NCI-H524 (cell line): ENCODE measurements at regions not wholly inside any gene's neighbourhood (a gene's known extent, or its start where the extent isn't known, plus 50 kb on each side); places are given as distances from the start of the nearest gene placed in this dataset.
A peak's percentile ranks its signal among the peaks of the same experiment; 100 is the strongest.

Experiments used
- DNase-seq, 2 experiments: peaks; one replicate each; lab custom pipeline; 2025; lab: John Stamatoyannopoulos, UW

DNA sequence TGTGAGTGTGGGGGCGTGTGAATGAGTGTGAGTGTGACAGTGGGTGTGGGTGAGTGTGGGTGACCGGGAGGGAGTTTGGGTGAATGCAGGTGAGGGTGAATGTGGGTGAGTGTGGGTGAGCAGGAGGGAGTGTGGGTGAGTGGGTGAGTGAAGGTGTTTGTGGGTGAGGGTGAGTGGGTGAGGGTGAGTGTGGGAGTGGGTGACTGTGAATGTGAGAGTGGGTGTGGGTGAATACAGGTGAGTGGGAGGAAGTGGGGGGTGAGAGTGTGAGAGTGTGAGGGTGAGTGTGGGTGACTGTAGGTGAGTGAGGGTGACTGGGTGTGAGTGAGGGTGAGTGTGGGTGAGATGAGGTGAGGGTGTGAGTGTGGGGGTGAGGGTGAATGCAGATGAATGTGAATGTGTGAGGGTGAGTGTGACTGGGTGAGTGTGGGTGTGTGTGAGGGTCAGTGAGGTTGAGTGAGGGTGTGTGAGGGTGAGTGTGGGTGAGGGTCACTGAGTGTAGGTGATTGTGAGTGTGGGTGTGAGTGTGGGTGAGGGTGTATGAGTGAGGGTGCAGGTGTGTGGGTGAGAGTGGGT is 1677.3 kb upstream of the TENM3 start:
- DNase-seq: no peak

DNA sequence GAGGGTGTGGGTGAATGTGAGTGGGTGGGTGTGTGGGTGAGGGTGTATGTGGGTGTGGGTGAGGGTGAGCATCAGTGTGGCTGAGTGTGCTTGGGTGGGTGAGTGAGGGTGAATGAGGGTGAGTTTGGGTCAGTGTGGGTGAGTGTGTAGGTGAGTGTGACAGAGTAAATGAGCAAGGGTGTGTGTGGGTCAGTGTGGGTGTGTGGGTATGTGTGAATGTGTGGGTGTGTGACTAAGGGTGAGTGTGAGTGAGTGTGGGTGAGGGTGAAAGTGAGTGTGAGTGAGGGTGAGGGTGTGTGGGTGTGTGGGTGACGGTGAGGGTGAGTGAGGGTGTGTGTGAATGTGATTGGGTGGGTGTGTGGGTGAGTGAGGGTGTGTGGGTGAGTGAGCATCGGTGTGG is 1676.7 kb upstream of the TENM3 start:
- no peak for DNase-seq

DNA sequence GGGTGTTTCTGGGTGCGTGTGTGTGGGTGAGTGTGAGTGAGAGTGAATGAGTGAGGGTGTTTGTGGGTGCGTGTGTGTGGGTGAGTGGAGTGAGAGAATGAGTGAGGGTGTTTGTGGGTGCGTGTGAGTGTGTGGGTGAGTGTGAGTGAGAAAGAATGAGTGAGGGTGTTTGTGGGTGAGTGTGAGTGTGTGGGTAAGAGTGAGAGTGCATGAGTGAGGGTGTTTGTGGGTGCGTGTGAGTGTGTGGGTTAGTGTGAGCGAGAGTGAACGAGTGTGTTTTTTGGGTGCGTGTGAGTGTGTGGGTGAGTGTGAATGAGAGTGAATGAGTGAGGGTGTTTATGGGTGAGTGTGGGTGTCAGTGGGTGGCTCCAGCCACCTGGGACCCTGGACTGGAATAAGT is 1676.1 kb upstream of the TENM3 start:
- DNase-seq: no peak

DNA sequence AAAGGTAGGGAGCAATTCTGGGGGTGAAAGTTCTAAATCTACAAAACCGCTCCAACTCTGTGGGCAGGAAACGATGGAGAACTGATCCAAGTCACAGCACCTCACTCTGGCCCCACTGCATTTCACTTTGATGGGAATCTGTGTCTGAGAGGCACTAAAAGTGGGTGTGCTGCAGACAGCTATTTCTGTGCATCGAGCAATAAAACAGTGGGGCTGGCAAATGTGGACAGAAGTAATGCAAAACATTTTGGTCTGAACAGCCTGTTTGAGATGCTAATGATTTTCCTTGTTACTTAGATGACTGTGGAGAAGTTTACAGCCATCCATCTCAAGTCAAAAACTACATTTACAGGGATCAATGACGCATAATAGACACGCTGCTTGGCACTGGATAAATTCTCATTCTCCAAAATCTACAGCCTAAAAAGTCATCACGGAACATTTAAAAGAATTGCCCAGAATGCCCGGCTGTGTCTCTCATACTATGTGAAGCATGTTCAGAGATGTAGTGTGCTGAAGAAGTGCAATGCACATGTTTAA is 1671.6 kb upstream of the TENM3 start:
- no peak for DNase-seq

DNA sequence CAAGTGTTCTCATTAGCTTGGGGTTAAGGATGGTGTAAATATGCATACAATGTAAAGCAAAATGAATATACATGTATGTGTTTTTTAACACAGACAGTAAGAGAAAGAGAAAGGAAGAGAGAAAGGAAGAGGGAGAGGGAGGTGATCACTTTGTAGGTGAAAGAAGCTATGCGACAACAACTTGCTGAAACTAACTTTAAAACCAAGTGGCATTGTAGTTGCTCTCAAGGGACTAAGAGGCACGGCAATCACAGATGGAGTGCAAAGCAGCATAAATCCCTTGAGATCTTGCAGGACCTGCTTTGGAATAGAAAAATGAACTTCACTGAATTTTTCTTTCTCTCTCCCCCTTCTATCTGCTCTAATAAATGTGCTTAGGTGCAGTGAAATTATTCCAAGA is 1665.0 kb upstream of the TENM3 start:
- DNase-seq: peak in 1 of 2 experiments; percentile 21

DNA sequence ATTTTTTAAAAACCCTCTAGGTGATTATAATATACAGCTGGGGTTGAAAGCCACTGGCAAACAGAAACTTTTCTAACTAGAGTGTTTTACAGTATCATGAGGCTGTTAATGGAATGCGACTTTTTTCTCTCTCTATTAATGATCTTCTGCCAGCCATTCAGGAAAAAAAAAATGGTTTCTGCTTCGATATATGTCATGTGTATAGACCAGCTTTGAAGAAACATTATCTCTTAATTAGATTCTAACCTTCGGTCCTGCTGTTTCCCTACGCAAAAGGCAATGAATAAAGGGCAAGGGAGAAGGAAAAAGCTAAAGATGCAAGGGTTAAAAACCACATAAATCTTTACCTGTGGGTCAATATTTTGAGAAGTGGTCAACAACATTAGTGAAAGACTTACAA is 1662.1 kb upstream of the TENM3 start:
- no peak for DNase-seq

DNA sequence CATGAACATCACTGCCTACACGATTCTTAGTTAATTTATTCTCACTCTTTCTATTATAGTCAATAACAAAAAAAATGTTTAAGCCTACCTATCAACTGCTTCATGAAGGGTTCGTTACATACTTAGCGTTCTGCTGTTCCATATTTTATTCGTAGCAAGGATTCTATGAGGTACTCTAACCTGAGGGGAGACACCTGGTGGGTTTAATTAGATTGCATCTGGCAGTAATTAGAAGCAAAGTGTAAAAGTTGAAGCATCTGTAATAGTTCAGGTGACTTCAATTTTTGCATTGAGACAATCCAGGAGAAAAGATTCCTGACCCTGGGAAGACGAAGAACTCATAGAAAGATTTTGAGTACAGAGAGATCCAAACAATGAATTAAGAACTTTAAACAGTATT is 1655.8 kb upstream of the TENM3 start:
- DNase-seq: peak in 1 of 2 experiments; percentile 9

DNA sequence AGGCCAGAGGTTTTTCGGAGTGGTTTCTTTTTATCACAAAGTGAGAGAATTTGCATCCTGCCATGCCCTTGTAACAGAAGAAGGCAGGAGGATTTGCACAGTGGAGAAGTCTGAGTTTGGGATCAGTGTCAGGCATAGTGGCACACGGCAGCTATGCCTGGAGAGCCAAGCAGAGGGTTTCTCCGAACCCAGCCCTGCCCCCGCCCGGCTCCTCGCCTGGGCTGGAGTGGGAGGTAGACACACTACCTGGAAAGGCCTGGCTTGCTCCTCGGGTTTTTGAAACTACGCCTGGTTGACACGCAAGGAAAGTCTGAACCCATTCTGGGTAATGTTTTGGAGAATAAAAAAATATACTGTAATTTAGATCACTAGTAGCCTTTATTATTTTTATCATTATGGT is 1653.6 kb upstream of the TENM3 start:
- no peak for DNase-seq

DNA sequence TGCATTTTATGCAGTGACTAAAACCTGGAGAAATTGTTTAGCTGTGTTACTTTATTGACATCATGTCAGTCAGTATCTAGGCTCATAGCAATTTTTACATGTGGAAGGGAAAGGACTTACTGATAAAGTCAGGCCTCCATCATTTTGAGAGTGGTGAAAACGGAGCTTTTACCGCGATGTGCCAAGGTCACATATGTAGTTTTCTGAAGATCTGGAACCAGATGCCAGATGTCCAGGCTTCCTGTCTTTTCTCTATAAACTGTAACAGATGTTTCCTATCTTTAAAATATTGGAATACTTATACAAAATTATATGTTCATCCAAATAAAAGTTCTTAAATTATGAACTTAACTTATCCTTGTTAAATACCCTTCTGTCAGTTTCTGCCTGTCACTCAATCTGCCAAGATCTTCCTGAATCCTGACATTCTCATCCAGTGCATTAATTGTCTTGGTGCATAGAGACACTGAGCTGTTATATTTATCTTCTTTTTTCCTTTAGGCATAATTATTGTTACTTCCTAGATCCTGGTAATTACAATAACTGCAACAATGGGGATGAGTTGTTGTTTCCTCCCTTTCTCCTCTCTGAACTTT is 1646.2 kb upstream of the TENM3 start:
- peak in 1 of 2 experiments; percentile 4 for DNase-seq

DNA sequence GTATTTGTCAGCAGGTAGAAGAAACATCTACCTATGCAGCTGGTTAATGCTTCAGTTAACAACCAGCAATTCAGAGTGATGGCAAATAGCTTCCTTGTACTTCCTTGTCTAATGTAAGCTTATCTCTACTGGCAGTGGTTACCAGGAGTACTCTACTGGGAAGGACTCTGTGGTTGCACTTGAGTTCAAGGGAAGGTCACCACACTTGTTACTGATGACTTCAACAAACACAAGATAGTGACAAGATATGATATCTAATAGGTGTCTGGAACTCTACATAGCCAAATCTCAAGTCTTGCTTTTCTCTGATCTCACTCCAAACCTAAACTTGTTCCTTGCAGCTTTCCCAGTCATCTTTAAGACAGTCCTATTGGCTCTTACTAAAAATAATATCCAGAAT is 1644.9 kb upstream of the TENM3 start:
- DNase-seq: no peak

DNA sequence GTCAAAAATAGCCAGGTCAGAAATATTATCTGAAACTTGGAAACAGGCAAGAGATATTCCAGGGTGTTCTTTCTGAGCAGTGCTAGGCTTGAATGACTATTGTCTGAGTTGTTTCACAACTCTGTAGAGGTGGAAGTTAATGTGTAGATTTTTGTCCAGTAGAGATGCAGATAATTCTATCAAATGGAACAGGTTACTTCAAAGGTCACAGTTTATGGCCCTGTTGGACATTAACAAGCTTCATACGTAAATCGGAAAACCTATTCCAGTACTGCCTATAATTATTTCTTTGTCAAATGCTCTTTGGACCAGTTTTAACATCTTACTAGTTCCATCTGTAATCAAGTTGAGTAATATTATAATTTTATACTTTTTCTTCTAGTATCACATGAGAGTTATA is 1639.4 kb upstream of the TENM3 start:
- no peak for DNase-seq

DNA sequence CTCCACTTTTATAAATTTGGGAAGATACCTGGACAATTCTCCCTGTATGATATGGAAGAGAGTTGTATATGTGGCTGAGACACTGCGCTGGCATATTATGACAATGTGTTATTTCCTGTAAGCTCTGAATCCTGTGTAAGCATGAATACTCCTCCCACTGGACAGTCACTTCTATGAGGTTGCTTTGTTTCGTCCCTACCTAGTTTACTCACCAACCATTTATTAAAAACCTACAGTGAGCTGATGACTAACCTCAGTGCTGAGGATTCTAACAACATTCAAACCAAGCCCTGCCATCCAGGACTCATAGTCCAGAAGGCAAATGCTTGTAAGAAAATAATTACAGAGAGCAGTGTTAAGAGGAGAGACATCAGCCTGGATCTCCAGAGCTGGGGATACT is 1632.9 kb upstream of the TENM3 start:
- DNase-seq: no peak

DNA sequence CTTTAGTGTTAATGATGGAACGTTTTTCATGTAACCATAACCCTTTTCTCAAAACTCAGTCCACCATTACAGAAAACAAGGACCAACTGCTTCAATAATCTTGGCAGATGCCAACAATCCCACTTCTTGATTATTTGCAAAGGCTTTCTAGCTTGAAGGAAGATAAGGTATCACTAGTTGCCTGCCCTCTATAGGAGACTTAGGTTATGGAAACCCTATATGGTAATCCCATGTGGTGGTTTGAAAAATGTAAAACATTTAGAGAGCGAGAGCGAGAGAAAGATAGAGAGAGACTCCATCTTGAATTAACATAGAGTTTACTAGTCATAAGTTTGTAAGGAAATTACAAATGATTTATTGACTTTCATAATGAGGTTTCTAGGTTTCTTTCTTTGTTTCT is 1627.5 kb upstream of the TENM3 start:
- DNase-seq: peak in 1 of 2 experiments; percentile 26

DNA sequence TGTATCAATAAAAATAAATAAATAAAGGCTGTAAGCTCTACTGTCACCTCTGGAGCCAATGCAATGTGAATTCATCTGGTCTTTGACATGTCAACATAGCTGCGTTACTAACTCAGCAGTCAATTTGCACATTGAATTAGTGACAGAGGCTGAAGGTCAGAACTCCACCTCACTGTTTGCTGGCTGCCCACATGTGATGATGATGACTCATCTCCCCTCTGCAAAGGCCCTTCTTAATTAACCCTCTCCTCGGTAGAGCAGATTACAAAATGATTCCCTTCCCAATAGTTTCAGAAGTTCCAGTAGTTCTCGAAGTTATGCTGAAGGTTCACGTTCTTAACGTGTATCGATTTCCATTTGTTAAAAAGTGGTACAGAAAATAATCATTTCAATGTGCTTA is 1626.0 kb upstream of the TENM3 start:
- no peak for DNase-seq

DNA sequence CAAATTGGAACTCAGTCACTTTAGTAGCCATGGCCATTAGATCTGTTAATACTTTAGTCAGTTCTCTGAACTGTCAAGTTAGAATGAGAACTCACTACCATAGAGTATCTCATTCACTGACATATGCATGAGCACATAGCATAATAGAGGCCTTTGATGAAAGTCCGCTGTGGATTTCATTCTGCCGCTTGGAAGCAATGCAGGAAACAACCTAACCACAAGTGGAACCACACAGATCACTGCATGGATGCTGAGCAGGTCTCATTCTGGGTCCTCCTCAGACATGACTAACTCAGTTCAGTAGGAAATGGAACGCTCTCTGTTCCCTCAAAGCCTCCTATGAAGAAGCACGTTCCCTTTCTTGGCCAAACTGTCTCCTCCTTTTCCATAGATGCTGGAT is 1624.8 kb upstream of the TENM3 start:
- DNase-seq: no peak

DNA sequence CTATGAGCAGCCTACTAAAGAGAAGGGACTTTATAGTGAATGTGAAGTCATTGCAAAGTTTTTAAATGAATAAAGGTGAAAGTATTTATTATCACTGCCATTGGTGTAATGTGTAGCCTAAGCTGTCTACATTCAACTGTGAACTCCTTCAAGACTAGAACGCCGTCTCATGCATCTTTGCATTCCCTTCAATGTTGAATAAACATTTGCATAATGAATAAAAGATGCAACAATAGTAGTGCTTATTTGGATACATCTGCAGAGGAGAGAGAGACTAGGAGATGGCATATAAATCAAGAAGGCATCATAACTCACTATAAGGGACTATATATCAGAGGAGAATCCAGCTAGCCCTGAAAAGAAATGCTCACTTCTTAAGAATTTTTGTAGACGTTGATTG is 1623.8 kb upstream of the TENM3 start:
- no peak for DNase-seq

DNA sequence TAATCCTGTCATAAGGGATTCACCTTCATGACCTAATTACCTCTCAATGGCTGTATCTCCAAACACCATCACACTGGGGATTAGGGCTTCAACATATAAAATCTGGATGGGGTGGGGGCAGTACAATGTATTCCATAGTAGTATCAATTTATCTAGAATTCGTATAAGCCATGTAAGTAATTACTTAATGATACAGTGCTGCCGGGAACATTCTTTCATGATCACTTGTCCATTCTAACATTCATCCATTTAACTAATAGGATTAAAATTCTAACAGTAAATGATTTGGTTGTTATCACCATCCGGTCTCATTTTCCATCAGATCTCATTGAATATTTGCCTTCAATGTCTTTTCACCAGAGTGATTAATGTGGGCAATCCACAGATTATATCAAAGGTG is 1620.9 kb upstream of the TENM3 start:
- peak in 1 of 2 experiments; percentile 0 for DNase-seq

DNA sequence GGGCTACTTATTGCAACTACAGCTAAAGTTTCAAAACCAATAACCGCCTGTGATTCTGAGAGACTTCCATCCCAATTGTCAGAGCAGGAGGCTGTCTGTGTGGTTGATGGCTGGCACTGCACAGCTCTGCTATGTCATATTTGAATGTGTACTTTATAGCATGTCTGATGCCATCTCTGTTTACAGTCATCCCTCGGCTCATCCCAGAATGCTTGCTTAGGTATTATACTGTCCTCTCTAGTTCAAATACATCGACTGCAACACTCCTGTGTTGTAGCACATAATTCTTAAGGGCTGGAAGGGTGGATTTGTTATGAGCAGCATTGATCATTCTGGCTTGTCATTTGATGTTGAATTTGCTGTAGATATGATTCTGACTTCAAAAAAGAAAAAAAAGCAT is 1617.5 kb upstream of the TENM3 start:
- DNase-seq: no peak

DNA sequence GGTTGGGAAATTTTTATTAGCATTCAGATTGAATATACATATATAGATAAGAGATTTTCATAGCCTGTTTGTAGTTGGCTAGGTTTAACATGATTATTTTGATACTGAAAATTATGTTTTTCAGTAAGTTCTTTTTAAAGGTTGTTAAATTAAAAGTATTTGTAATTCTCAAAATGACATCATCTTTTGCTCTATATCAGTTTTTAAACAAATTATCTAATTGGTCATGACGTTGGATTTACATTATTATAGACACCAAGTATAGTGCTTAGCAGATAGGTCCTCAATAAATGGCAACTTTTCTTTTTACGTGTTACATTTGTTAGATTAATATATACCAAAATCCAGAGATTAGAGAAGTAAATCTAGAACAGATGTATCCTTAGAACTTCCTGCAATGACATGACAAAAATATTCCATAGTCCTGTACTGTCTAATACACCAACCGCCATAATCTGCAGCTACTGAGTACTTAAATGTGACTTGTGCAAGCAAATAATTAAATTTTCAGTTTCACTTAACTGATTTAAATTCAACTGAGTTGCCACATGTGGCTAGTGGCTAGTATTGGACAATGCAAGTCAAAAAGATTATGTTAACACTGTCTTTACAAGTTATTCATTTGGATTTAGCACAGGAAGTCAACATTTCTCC is 1613.1 kb upstream of the TENM3 start:
- DNase-seq: no peak

DNA sequence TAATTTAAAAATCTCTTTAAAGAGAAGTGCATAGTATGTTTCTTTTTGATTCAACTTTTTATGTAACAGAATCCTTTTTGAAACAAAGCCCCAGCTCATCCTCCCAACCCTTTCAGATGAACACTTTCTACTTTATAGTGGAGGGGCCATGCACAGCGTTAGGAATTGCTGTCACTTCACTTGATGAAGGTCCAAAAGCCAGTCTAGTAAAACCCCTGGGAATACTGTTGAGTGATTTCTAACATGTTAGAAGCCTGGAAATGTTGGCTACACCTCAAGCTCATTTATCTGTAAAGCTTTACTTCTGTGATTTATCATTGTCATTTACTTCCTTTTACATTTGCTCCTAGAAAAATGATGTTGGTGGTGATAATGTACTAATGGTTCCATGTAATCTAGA is 1608.9 kb upstream of the TENM3 start:
- DNase-seq: no peak

DNA sequence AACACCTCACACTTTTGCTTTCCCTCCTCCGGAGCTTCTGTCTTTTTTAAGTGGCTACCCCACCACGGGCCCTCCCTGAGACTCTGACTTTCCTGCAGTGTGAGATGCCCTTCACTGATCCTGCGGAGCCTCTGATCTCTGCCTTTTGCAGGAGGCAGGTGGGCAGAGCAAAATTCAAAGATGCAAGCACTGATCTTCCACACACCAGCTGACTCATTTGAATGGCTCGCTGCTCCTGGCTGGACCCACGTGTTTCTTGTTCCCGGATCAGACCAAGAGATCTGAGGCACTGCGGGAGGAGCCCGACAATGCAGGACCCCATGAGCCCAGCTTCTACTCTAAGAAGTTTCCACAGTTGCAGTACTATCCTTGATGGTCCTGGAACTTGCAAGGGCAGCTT is 1607.9 kb upstream of the TENM3 start:
- DNase-seq: no peak

DNA sequence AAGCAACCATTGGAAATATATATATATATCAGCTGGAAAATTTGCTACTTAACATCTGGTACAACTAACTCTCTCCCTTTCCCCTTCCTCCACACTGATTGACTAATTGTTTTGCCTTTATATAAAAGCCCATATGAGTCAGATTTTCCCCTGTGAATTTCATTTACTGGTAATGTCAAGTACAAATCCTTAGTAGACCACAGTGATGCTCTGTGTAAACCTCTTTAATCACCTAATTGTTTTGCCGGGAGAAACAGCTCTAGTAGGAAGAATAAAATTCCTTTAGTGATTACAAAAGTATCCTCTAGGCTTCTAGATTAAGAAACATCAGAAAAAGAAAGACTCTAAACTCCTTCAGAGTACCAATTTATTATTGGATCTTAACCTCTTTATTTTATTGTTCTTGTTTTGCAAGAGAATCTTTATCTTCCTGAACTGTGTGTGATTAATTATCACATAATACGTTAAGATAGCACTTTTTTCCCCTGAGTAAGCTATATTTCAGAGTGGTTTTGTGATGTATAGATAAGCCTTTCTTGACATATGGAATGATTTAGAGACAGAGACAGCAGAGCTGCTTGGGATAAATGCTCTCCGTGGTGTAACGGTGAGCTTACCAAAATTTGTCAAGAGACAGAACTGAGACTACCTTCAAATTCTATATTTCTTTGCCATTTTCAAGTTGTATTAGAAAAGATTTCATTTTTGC is 1606.4 kb upstream of the TENM3 start:
- no peak for DNase-seq

DNA sequence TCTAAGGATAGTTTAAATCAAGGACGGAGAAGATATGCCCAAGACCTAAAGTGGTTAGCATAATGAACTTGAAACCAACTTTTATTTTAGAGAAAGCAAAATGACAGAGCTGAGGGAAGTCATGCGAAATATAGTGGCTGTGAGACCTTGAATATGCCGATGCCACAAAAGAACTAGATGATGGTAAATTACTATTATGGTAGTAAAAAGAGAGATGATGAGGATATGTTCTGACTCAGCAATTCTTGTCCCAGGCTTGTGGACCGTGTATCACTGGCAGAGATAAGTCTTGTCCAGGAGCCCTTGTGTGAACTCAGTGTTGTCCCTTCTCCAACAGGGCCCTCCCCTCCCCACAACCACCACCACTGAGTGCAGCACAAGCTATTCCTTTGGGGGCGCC is 1605.6 kb upstream of the TENM3 start:
- no peak for DNase-seq
